ENCODE measurements at regions not wholly inside any gene's neighbourhood (a gene's known extent, or its start where the extent isn't known, plus 50 kb on each side); places are given as distances from the start of the nearest gene placed in this dataset.

- Mint-ChIP-seq H3K9me3 (ENCODE audit: low read depth) (peaks cover 9% of the 10 kb centered on the region), H3K27me3 (no peaks in the 10 kb centered on the region), H3K36me3 (ENCODE audit: low read depth) (no peaks in the 10 kb centered on the region), H3K4me1 (no peaks in the 10 kb centered on the region), H3K4me3 (no peak overlapping the region), H3K27ac (no peak overlapping the region)
- CTCF ChIA-PET, result interaction anchor here (0.6 kb wide), 1 partner anchor 16 kb away, joined by 4 read pairs; no protein-coding TSS in a partner anchor
- POLR2A ChIA-PET, result no interaction called here
- DNase-seq (no peak), ATAC-seq (no peak)
- intact Hi-C loops (cut with DNase I, micrococcal nuclease), result no loop called here
These were observed 91.8 kb upstream of the OR13F1 start for GRCh38 chr9:104412238-104412637.

GRCh38 chr9:104416470-104416869 is 87.6 kb upstream of the OR13F1 start:
- ATAC-seq (no peak), DNase-seq (no peak)
- POLR2A ChIA-PET, result no interaction called here
- Mint-ChIP-seq H3K4me1 (no peaks in the 10 kb centered on the region), H3K27ac (no peak overlapping the region), H3K4me3 (no peak overlapping the region), H3K27me3 (no peaks in the 10 kb centered on the region), H3K36me3 (ENCODE audit: low read depth) (no peaks in the 10 kb centered on the region), H3K9me3 (ENCODE audit: low read depth) (peaks cover 7% of the 10 kb centered on the region)
- intact Hi-C loops (cut with DNase I, micrococcal nuclease), result no loop called here
- CTCF ChIA-PET, result no interaction called here

GRCh38 chr9:104417296-104417695 is 86.8 kb upstream of the OR13F1 start:
- no peak for ATAC-seq
- intact Hi-C loops (cut with DNase I, micrococcal nuclease), result no loop called here

GRCh38 chr9:104429031-104429546 is 75.0 kb upstream of the OR13F1 start:
- no peak overlapping the region for H3K27ac Mint-ChIP-seq
- no peaks in the 10 kb centered on the region for H3K4me1 Mint-ChIP-seq
- POLR2A ChIA-PET, result no interaction called here
- no peaks in the 10 kb centered on the region for H3K27me3 Mint-ChIP-seq
- DNase-seq (no peak), ATAC-seq (no peak)
- peaks cover 9% of the 10 kb centered on the region for H3K9me3 Mint-ChIP-seq (ENCODE audit: low read depth)
- H3K36me3 Mint-ChIP-seq (ENCODE audit: low read depth), result no peaks in the 10 kb centered on the region
- CTCF ChIA-PET, result no interaction called here
- no peak overlapping the region for H3K4me3 Mint-ChIP-seq
- intact Hi-C loops (cut with DNase I, micrococcal nuclease), result no loop called here

More at GRCh38 chr9:104417296-104417695, 86.8 kb upstream of the OR13F1 start:
- CTCF ChIA-PET, result no interaction called here
- no peak overlapping the region for H3K27ac Mint-ChIP-seq
- no peaks in the 10 kb centered on the region for H3K4me1 Mint-ChIP-seq
- H3K36me3 Mint-ChIP-seq (ENCODE audit: low read depth), result no peaks in the 10 kb centered on the region
- H3K4me3 Mint-ChIP-seq, result no peak overlapping the region
- H3K27me3 Mint-ChIP-seq, result no peaks in the 10 kb centered on the region
- peaks cover 7% of the 10 kb centered on the region for H3K9me3 Mint-ChIP-seq (ENCODE audit: low read depth)
- POLR2A ChIA-PET, result no interaction called here
- no peak for DNase-seq

- H3K9me3 Mint-ChIP-seq (ENCODE audit: low read depth), result peaks cover 8% of the 10 kb centered on the region
- ChIA-PET CTCF (interaction anchor here (0.9 kb wide), 1 partner anchor 49 kb away, joined by 3 read pairs; no protein-coding TSS in a partner anchor), POLR2A (no interaction called here)
- H3K27me3 Mint-ChIP-seq, result no peaks in the 10 kb centered on the region
- H3K4me3 Mint-ChIP-seq, result no peak overlapping the region
- ATAC-seq (no peak), DNase-seq (no peak)
- intact Hi-C loops (cut with DNase I, micrococcal nuclease), result no loop called here
- H3K27ac Mint-ChIP-seq, result no peak overlapping the region
- no peaks in the 10 kb centered on the region for H3K4me1 Mint-ChIP-seq
- no peaks in the 10 kb centered on the region for H3K36me3 Mint-ChIP-seq (ENCODE audit: low read depth)
These were observed 69.0 kb upstream of the OR13F1 start for GRCh38 chr9:104435059-104435458.

- no peak for ATAC-seq
- Mint-ChIP-seq H3K27ac (no peak overlapping the region), H3K27me3 (no peaks in the 10 kb centered on the region), H3K4me3 (no peak overlapping the region), H3K4me1 (no peaks in the 10 kb centered on the region), H3K36me3 (ENCODE audit: low read depth) (no peaks in the 10 kb centered on the region), H3K9me3 (ENCODE audit: low read depth) (no peaks in the 10 kb centered on the region)
- intact Hi-C loops (cut with DNase I, micrococcal nuclease), result no loop called here
- CTCF ChIA-PET, result interaction anchor here (1.8 kb wide), 1 partner anchor 8 kb away, joined by 4 read pairs; no protein-coding TSS in a partner anchor
- no peak for DNase-seq
- POLR2A ChIA-PET, result no interaction called here
These were observed 56.0 kb upstream of the OR13F1 start for GRCh38 chr9:104448036-104448435.
